Heart right ventricle (tissue), 16 donors: ENCODE measurements at regions not wholly inside any gene's neighbourhood (a gene's known extent, or its start where the extent isn't known, plus 50 kb on each side); places are given as distances from the start of the nearest gene placed in this dataset.
A peak's percentile ranks its signal among the peaks of the same experiment; 100 is the strongest.

Source experiments
- ATAC-seq, 8 donors: fragments of 200-7000 bp; cut with Tn5 transposase; one replicate each; pipeline ENCODE4 v1.9.1; 2020; ENCODE audit warnings: mild to moderate bottlenecking in 8 of 8, moderate library complexity in 8 of 8, moderate number of reproducible peaks in 1 of 8
- DNase-seq, 2 donors: peaks; one replicate each; pipeline ENCODE4 v3.0.0-alpha.2; 2020
- H3K27ac ChIP-seq, 10 donors: fragments of 200-600 bp; sonication (generic) in 2 of 10; one replicate each; pipeline versions ENCODE4 v1.5.0 to v1.8.0; 2020 to 2022; ENCODE audit warnings: mild to moderate bottlenecking in 3 of 10
- H3K27me3 ChIP-seq, 7 donors: fragments of 200-600 bp; one replicate each; pipeline ENCODE4 v1.8.0; 2021 to 2022; ENCODE audit warnings: mild to moderate bottlenecking in 2 of 7
- H3K36me3 ChIP-seq, 9 donors: fragments of 200-600 bp; sonication (generic) in 1 of 9; one replicate each; pipeline versions ENCODE4 v1.5.0 to v1.8.0; 2020 to 2022; ENCODE audit warnings: mild to moderate bottlenecking in 2 of 9
- H3K4me1 ChIP-seq, 9 donors: fragments of 200-600 bp; sonication (generic) in 1 of 9; one replicate each; pipeline versions ENCODE4 v1.5.0 to v1.8.0; 2020 to 2022; ENCODE audit warnings: mild to moderate bottlenecking in 4 of 9
- H3K4me3 ChIP-seq, 10 donors: fragments of 200-600 bp; sonication (generic) in 2 of 10; one replicate each; pipeline versions ENCODE4 v1.5.0 to v1.8.0; 2020 to 2022; ENCODE audit warnings: mild to moderate bottlenecking in 7 of 10, moderate library complexity in 2 of 10
- H3K9me3 ChIP-seq, 11 donors: fragments of 200-600 bp in 10 of 11; sonication (generic) in 2 of 11; one replicate each; pipeline versions ENCODE4 v1.5.0 to v1.8.0; 2013 to 2022; ENCODE audit warnings: mild to moderate bottlenecking in 2 of 11, control low read depth in 1 of 11, moderate library complexity in 1 of 11
- CTCF ChIP-seq, 9 donors: fragments of 200-600 bp; sonication (generic) in 2 of 9; IDR thresholded peaks; one replicate each; pipeline versions ENCODE4 v1.5.0 to v1.8.0; 2021 to 2022; ENCODE audit warnings: antibody characterized with exemption in 9 of 9, mild to moderate bottlenecking in 5 of 9, moderate library complexity in 1 of 9
- WGBS, 2 donors: extraction: QIAGEN DNeasy Blood & Tissue Kit; methylation state at CpG; one replicate each; pipeline ENCODE4 v1.1.7; 2013; ENCODE audit warnings: inconsistent platforms in 1 of 2; 5-methylcytosine and 5-hydroxymethylcytosine counted together
- intact Hi-C, 10 donors: fragments of 100-400 bp; cut with DNase I; formaldehyde crosslinking; loops; one replicate each; pipeline versions ENCODE4 v1.11.1 to v1.14.2; 2022
- donor health status: Arrhythmogenic right ventricular cardiomyopathy.
- donor health status: ischemic (EF 13 %, LVEDD 7.1; RV severe dilation, severe dysfunction).
- donor health status: healthy with polysubstance abuse.
- donor health status: DM: no; HTN: yes; CAD: no.
- donor health status: DM: no; HTN: no; CAD: no.
- donor health status: ischemic (EF 25% LVEDD 6.9; RV normal size, moderate dysfunction).
- donor health status: ischemic (EF 25% LVEDD 5.7; RV mildly dilated, moderate dysfunction).
- donor health status: healthy.
- donor health status: DM: yes; HTN: yes; CAD: no.
- donor health status: Ischemic cardiomyopathy.
- donor health status: ischemic (EF 35%, LVEDD 5.7; RV mildly dilated, moderate dysfunction).
- donor health status: nonischemic (EF 11% LVEDD 7.7; RV severe dilation, severe dysfunction).
- donor health status: DM: yes; HTN: yes; CAD: no.
- donor health status: PGD.
- donor health status: ischemic (EF 29% LVEDD 5.4; RV normal size, mild dysfunction).
- donor health status: nonischemic (EF 23%, LVEDD 6.1; RV moderate dilation, normal function).

- Histone ChIP-seq H3K27ac (no peak overlapping the region), H3K27me3 (peaks cover 0 to 12% (median 0%) of the 10 kb centered on the region in 7 donors), H3K4me1 (peaks cover 0 to 4% (median 0%) of the 10 kb centered on the region in 9 donors), H3K36me3 (no peaks in the 10 kb centered on the region), H3K9me3 (no peaks in the 10 kb centered on the region), H3K4me3 (no peak overlapping the region)
- WGBS, 2 donors = 80% methylated on average over 10 of the region's 10 CpGs
- ATAC-seq (no peak), DNase-seq (no peak)
- no peak for TF ChIP-seq CTCF (IDR thresholded peaks at IDR 0.05)
- intact Hi-C loops = no loop called here
Measured at GRCh38 chr6:1086446-1087153, 225.3 kb upstream of the FOXQ1 start.

GRCh38 chr6:1082285-1082935, 229.5 kb upstream of the FOXQ1 start:
- no peaks in the 10 kb centered on the region for H3K9me3 ChIP-seq
- H3K36me3 ChIP-seq = no peaks in the 10 kb centered on the region
- intact Hi-C loops = no loop called here
- H3K27me3 ChIP-seq = peaks cover 0 to 7% (median 0%) of the 10 kb centered on the region in 7 donors
- H3K27ac ChIP-seq = no peak overlapping the region
- WGBS, 2 donors = 71 to 79% methylated on average over 11 of the region's 11 CpGs
- no peak overlapping the region for H3K4me3 ChIP-seq
- DNase-seq (no peak), ATAC-seq (no peak)
- peaks cover 0 to 11% (median 0%) of the 10 kb centered on the region in 9 donors for H3K4me1 ChIP-seq
- TF ChIP-seq CTCF (IDR thresholded peaks at IDR 0.05) = no peak

GRCh38 chr6:1081551-1082284, 230.2 kb upstream of the FOXQ1 start:
- no peak for TF ChIP-seq CTCF (IDR thresholded peaks at IDR 0.05)
- intact Hi-C loops = no loop called here
- Histone ChIP-seq H3K27me3 (peaks cover 0 to 12% (median 0%) of the 10 kb centered on the region in 7 donors), H3K4me1 (peaks cover 0 to 11% (median 0%) of the 10 kb centered on the region in 9 donors), H3K27ac (no peak overlapping the region), H3K36me3 (no peaks in the 10 kb centered on the region), H3K4me3 (no peak overlapping the region), H3K9me3 (no peaks in the 10 kb centered on the region)
- peak in 1 of 8 donors; percentile 8 for ATAC-seq
- no peak for DNase-seq
- WGBS, 2 donors = 51 to 56% methylated on average over 7 of the region's 7 CpGs
